GM18867 (cell line): ENCODE measurements at regions not wholly inside any gene's neighbourhood (a gene's known extent, or its start where the extent isn't known, plus 50 kb on each side); places are given as distances from the start of the nearest gene placed in this dataset.
A peak's percentile ranks its signal among the peaks of the same experiment; 100 is the strongest.
"Not testable (repeated sequence)": the region's sequence is repeated elsewhere in the genome, so short reads cannot be mapped to it uniquely, and the experiment has no call there.

ENCODE experiments used
- ATAC-seq: cut with Tn5 transposase; IDR thresholded peaks from one replicate; pipeline ENCODE4 v1.9.1; 2021; ENCODE audit warnings: mild to moderate bottlenecking, moderate library complexity; ENCODE audit not compliant: unreplicated experiment

GRCh38 chr6:54559136-54559535 is 250.9 kb downstream of the TINAG start:
- no peak for ATAC-seq

- ATAC-seq = not testable (repeated sequence)
These were observed 255.9 kb downstream of the TINAG start for GRCh38 chr6:54564188-54564587.

- no peak for ATAC-seq
These were observed 266.4 kb downstream of the TINAG start for GRCh38 chr6:54574671-54575070.

- ATAC-seq = no peak
These were observed 268.3 kb upstream of the FAM83B start for GRCh38 chr6:54578261-54578660.

- no peak for ATAC-seq
These were observed 267.6 kb upstream of the FAM83B start for GRCh38 chr6:54579011-54579410.

GRCh38 chr6:54586251-54586650 is 260.3 kb upstream of the FAM83B start:
- ATAC-seq = no peak

GRCh38 chr6:54587277-54587676 is 259.3 kb upstream of the FAM83B start:
- ATAC-seq = no peak

GRCh38 chr6:54588176-54588575 is 258.4 kb upstream of the FAM83B start:
- no peak for ATAC-seq

GRCh38 chr6:54595844-54596243 is 250.7 kb upstream of the FAM83B start:
- ATAC-seq = no peak

GRCh38 chr6:54598787-54599313 is 247.7 kb upstream of the FAM83B start:
- ATAC-seq = no peak

GRCh38 chr6:54601600-54602300 is 244.8 kb upstream of the FAM83B start:
- no peak for ATAC-seq

- ATAC-seq = no peak
These were observed 244.0 kb upstream of the FAM83B start for GRCh38 chr6:54602591-54602990.

- ATAC-seq = no peak
These were observed 236.6 kb upstream of the FAM83B start for GRCh38 chr6:54609981-54610380.

GRCh38 chr6:54613596-54613995 is 233.0 kb upstream of the FAM83B start:
- no peak for ATAC-seq

GRCh38 chr6:54614499-54615195 is 231.9 kb upstream of the FAM83B start:
- ATAC-seq = no peak

- ATAC-seq = no peak
These were observed 228.8 kb upstream of the FAM83B start for GRCh38 chr6:54617730-54618129.

- no peak for ATAC-seq
These were observed 228.0 kb upstream of the FAM83B start for GRCh38 chr6:54618572-54618971.

- no peak for ATAC-seq
These were observed 227.5 kb upstream of the FAM83B start for GRCh38 chr6:54619102-54619501.

GRCh38 chr6:54621285-54621684 is 225.3 kb upstream of the FAM83B start:
- ATAC-seq = peak; percentile 93

GRCh38 chr6:54624216-54624615 is 222.4 kb upstream of the FAM83B start:
- no peak for ATAC-seq

- ATAC-seq = no peak
These were observed 221.8 kb upstream of the FAM83B start for GRCh38 chr6:54624779-54625178.

GRCh38 chr6:54629131-54629530 is 217.4 kb upstream of the FAM83B start:
- ATAC-seq = no peak
